ENCODE measurements at regions not wholly inside any gene's neighbourhood (a gene's known extent, or its start where the extent isn't known, plus 50 kb on each side); places are given as distances from the start of the nearest gene placed in this dataset.

DNA sequence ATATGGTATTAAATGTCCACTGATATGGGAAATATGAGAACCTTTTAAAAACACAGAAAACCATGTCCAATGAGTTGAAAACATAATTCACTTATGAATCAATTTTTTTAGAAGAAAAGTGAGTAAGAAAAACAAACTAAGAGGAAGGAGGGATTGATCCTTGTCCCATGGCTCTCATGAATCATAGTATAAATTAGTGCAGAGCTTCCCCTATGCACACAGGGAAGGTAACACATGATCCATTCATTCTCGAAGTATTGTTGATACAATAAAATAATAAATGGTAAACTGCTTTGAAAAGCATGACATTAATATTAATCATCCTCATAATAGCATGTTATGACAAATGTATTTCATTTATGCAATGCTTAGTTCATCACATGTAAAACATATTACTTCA, 872.0 kb upstream of the CNTNAP5 start:
- TF ChIP-seq, protein P1, sequence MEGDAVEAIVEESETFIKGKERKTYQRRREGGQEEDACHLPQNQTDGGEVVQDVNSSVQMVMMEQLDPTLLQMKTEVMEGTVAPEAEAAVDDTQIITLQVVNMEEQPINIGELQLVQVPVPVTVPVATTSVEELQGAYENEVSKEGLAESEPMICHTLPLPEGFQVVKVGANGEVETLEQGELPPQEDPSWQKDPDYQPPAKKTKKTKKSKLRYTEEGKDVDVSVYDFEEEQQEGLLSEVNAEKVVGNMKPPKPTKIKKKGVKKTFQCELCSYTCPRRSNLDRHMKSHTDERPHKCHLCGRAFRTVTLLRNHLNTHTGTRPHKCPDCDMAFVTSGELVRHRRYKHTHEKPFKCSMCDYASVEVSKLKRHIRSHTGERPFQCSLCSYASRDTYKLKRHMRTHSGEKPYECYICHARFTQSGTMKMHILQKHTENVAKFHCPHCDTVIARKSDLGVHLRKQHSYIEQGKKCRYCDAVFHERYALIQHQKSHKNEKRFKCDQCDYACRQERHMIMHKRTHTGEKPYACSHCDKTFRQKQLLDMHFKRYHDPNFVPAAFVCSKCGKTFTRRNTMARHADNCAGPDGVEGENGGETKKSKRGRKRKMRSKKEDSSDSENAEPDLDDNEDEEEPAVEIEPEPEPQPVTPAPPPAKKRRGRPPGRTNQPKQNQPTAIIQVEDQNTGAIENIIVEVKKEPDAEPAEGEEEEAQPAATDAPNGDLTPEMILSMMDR (IDR thresholded peaks at IDR 0.05): no peak
- TF ChIP-seq POLR2A (IDR thresholded peaks at IDR 0.05): no peak

Data from body of pancreas (tissue), 4 donors.